Bone marrow (tissue), 2 donors: ENCODE measurements at regions not wholly inside any gene's neighbourhood (a gene's known extent, or its start where the extent isn't known, plus 50 kb on each side); places are given as distances from the start of the nearest gene placed in this dataset.
"Not testable (repeated sequence)": the region's sequence is repeated elsewhere in the genome, so short reads cannot be mapped to it uniquely, and the experiment has no call there.

Source experiments
- DNase-seq, 2 donors: peaks; one replicate each; lab custom pipeline; 2025; lab: John Stamatoyannopoulos, UW

DNA sequence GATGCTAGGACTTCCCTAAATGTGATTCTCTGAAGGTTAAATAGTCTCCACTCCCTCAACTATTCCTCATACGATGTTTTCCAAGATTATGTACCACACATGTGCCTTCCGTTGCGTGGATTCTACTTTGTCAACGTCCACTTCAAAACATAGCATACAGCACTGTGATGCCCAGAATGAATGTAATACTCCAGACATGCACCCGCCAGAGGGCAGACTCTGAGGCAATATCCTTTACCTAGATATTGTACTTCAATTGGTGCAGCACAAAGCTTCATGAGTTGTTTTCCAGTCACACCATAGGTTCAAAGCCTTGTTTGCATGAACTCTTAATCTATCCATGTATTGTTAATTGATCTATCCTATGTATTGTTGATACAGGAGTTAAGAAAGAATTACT is 201.0 kb upstream of the NABP1 start:
- DNase-seq = no peak

DNA sequence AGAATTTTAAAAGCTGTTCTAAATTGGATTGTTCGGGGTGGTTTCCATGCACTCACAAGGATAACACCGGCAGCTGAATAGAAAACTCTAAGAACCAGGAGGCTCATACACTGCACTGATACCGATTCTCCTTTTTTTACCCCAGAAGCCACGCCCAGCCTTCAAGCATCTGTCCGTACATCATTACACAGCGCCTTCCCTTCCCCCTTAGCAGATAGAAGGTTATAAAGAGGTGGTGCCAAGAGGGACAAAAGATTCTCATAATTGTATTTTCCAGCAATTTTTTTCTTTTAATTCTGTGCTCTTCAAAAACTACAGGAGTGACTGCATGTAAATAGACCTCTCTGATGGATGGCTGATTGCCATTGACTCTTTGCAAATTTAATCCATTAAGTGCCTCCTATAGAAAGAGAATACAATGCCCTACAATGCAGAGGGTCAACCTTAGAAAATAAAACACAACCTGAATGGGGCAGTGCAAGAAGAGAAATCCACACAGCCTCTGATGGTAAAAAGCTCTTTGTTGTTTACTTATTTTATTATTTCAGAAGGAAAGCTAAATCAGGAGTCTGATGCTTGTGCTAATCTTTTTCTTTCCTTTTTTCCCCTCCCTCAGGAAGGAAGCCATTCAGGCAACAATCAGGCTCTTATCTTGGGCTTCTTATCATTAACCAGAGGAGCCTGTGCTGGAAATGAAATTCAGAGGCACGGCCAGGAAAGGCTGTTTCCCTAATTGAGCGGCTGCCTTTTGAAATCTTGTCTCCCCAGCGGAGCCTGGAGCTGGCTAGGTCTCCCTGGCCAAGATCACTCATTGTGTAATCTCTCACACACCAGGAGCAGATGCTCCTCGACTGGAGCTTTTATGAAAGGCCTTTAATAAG is 198.9 kb upstream of the NABP1 start:
- DNase-seq = no peak

DNA sequence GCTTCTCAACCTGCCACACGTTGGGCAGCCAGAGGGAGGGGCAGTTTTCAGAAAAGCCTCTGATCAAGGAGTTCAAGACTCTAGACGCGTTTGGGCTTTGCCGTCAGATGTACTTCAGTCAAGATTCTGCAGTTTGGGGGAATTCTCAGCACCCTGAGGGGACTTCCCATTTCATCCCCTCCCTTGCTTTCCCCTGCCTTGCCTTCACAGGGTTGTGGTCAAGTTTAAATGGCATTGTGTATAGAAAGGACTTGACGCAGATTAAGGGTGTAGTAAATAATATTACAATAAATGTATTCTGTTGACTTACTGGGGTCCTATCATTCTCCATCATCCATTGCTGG is 198.3 kb upstream of the NABP1 start:
- no peak for DNase-seq

DNA sequence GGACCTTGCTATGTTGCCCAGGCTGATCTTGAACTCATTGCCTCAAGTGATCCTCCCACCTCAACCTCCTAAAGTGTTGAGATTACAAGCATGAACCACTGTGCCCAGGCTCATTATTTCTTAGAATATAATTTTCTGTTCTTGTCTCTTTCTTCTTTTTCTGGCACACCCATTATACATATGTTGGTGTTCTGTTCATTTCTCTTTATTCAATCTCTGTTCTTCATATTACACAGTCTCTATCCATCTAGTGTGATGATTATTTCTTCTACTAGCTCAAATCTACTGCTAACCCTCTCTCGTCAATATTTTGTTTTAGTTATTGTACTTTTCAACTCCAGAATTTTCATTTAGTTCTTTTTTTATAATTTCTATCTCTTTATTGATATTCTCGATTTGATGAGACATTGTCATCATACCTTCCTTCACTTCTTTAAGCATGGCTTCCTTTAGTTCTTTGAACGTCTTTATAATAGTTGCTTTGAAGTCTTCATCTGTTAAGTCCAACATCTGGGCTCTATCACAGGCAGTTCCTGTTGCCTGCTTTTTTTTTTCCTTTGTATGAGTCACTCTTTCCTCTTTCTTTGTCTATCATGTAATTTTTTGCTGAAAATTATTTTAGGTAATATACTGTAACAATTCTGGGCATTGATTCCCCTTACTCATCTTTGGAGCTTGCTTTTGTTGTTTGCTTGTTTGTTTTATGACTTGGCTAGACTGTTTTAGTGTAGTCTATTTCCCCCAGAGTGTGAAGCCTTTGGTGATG is 196.4 kb upstream of the NABP1 start:
- no peak for DNase-seq

DNA sequence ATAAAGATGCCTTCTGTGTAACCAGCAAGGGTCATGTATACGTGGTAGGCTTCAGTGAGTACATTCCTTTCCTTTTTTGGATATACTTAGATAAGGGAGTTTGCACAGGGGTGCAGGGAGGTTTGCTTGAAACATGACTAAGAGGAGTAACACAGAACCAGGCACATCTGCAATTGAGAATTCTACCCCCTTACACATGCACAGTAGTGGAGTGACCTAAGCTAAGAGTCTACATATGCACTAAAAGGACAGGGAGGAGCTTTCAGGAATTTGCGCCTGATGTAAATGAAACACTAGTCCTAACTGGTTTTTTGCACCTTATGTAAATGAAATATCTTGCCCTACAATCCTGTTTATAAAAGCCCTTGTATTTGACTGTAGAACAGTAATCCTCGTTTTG is 194.8 kb upstream of the NABP1 start:
- no peak for DNase-seq

DNA sequence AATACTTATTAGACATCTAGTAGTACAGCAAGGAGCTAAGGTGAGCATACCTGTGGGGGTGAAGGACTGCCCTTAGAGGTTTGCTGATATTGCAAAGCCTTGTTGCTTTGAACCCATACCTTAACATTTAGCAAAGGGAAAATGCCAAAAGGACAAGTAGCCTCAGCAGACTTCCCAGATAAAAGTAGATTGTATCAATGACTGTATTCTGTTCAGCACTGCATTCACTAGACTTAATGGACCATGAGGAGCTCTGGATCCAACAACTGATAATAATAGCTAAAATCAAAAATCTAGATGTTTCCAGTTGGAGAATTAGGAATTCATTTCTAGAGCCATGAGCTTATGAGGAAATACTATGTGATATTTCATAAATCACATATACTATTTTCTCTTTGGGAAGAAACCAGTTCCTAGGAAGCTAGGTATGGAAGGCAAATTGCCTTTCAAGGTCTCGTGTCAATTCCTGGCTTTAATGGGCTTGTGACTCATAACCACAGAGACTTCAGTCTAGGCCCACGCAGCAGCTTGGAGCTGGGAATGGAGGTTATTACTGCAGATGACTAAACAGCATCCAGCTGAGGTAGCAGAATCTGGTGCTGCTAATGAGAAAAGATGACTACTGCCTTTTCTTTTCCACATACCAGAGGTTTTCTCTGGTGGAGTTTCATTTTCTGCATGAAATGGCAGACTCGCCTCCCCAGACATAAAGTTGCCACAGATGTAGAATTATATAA is 191.2 kb upstream of the NABP1 start:
- no peak for DNase-seq

DNA sequence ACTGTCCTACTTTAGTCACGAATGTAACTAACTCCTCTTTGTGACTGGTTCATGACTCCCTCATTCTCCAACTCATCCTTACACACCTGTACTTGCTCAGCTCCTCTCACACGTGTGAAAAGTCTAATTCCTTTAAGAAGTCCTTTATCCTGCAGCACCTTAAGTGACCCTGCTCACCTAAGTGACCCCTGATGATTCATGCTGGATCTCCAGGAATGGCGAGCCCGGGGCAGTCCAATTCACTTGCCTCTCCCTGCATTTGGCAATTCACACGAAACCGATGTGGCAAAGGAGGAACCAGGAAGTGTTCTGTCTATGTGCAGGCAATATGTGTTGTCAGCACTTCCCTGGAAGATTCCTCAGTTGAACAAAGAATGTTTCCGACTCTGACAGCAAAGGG is 189.8 kb upstream of the NABP1 start:
- no peak for DNase-seq

DNA sequence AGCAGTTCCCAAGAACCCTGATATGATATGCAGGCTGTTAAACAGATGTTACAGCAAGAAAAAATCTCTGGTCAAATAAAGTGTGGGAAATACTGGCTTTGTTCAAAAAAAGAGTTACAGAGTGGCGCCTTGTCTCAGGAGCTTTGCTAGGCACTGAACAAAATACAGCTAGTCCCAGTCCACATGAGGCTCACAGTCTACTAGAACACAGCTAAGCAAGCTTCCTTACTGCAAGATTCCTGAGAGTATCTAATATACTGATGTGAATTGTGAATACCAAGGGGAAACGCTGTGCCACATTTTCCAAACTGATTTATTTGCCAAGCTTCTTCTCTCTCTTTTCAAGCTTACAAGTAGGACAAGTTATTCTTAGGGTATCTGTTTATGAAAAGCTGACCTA is 188.8 kb upstream of the NABP1 start:
- DNase-seq = no peak

DNA sequence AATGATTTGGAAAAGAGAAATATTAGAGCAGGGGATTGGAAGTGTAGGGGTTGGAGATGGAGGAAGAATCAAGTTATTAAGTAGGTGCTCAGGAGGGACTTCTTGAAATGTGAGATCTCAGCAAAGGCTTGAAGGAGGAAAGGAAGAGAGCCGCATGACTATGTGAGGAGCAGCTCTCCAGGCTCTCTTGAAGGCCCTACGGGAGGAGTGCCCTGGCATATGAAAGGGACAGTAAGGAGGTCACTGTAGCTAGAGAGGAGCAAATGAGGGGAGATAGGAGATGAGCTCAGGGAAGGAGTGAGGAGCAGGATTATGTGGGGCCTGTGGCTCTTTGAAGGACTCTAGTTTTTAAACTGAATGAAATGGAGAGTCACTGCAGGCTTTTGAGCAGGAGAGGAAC is 181.1 kb upstream of the NABP1 start:
- no peak for DNase-seq

DNA sequence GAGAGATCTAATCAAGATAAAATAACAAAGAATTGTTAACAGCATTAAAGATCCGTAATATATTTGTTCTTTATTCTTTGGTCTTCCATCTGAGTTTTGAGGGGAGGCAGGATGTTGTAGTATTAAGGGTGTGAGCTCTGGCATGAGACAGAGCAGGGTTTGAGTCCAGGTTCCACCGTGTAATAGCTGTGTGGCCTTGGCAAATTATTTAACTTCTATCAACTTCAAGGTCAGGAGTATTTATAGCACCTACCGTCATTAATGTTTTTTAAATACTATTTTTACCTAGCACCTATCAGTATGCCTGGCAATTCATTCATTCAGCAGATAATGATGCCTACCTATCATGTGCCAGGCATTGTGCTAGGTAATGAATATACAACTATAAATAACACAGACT is 180.1 kb upstream of the NABP1 start:
- no peak for DNase-seq

DNA sequence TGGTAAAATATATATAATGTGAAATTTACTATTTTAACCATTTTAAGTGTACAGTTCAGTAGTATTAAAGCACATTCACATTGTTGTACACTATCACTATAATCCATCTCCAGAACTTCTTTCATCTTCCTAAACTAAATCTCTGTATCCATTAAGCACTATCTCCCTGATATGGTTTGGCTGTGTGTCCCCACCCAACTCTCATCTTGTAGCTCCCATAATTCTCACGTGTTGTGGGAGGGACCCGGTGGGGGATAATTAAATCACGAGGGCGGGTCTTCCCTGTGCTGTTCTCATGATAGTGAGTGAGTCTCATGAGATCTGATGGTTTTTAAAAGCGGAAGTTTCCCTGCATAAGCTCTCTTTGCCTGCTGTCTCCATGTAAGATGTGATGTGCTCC is 178.9 kb upstream of the NABP1 start:
- DNase-seq = no peak

DNA sequence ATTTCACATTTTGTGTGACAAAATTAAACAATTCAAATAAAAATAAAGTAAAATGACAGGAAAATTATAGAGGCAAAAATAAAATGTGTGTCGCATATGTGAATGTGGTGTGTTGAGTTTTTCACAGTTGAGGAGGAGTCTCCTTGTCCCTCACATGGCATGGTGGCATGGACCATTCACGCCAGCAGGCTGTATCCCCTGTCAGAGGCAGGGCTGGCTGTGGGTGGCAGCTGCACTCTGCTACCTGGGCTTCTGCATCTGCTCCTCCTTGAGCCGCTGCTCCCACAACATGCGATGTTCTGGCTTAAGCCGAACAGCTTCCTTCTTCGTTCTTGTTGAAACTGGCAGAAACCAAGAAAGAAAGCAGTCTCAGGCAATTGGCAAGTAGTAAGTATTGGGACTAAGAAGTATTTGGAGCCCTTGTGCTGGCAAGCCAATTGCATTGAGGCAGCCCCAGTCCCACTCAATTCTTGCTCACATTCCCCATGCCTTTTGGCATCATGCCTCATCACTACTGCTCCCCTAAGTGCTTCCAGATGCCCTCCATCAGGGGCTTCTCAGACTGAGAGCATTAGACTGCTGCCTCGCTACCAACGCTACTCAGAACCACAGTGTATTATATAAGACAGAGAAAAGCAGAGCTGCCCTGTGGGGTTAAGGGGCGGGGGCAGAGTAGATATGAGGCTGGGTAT is 177.9 kb upstream of the NABP1 start:
- DNase-seq = no peak

DNA sequence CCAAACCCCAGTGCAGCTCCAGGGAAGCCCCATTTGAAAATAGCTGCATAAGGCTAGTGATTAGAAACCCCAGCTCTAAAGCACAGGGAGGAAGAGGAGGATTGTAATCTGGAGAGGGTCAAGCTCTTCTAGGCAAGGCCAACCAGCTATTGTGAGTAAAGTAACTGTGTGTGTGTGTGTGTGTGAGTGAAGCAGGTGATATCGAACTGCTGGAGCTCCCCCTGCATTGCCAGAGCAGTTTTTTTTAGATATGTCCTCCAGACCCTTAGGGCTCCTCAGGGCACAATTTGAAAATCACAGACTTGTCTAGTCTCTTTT is 177.4 kb upstream of the NABP1 start:
- DNase-seq = no peak

DNA sequence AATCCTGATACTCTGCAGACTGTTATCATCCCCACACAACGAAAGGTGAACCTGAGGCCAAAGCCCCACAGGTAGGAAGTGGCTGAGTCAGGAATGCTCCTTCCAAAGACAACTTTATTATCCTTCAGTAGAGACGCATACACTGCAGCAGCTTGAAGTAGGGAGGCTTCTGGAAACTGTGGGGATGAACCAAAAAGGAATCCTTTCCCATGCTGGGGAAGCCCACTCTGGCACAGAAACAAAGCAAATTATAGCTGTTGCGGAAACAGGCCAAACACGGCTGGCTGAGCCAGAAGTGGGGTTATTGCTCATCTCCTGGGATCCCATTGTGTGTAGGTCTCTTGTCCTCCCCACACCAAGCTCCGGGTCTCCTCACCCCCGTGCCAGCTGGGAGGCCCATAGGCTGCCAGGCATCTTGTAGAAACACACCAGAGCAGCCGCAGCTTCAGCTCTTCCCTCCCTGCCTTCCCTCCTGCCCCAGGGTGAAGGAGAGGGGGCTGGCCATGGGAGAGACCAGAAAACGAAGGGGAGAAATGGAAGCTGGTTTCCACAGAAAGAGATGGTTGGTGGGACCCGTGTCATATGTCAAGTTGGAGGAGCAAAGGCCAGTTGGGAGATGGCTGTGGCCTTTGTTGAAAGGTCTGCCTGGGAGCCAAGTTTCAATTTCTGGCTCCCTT is 176.9 kb upstream of the NABP1 start:
- no peak for DNase-seq

DNA sequence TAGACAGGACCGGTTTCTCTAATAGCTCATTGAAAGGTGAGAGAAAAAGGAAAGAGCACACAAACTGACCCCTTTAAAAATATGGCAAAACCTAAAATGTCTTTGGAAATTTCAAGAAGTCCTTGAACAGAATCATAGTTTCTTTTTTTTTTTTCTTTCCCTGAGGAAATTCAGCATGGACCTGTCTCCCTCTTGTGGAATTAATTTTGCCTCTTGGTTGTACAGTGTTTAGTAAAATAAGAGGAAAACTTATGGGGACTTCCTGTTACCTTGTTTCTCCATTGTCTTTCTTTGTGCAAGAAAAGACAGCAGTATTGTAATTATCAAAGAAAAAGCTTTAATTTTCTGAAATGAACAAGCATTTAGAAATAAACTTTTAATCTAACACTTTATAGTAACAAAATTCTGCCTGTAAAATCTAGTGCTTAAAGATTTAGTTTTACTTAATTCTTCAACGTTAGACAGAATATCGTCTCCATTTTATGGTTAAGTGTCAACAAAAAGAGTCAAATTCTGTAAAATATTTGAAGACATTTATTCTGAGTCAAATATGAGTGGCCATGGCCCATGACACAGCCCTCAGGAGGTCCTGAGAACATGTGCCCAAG is 176.3 kb upstream of the NABP1 start:
- no peak for DNase-seq

DNA sequence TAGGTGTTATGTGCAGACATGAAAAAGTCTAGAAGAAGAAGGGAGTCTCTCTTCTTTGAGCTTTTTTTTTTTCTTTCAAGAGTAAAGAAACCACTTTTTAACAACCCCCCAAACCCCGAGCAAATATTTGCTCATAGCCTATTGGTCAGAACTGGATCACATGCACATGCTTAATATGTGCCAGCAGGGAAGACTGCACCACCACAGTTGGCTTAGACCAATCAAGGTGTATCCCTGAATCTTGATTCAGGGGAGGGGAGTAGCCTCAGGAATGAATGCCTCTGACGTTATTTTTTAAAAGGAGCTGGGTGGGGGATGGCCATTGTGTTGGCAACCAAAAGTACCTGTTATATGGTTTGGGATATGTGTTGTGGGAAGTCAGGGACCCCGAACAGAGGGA is 171.4 kb upstream of the NABP1 start:
- no peak for DNase-seq

DNA sequence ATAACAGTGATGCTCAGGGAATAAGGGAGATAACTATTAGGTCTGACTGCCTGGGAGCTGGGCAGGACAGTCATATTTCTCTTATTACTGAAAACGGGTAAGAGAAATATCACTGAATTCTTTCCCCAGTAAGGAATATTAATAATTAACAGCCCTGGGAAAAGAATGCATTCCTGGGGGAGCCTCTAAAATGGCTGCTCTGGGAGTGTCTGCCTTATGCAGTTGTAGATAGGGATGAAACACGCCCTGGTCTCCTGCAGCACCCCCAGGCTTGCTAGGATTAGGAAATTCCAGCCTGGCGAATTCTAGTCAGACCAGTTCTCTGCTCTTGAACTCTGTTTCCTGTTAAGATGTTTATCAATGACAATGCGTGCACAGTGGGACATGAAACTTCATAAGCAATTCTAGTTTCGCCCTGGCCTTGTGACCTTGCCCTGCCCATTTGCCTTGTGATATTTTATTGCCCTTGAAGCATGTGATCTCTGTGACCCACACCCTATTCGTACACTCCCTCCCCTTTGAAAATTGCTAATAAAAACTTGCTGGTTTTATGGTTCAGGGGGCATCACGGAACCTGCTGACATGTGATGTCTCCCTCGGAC is 170.6 kb upstream of the NABP1 start:
- not testable (repeated sequence) for DNase-seq

DNA sequence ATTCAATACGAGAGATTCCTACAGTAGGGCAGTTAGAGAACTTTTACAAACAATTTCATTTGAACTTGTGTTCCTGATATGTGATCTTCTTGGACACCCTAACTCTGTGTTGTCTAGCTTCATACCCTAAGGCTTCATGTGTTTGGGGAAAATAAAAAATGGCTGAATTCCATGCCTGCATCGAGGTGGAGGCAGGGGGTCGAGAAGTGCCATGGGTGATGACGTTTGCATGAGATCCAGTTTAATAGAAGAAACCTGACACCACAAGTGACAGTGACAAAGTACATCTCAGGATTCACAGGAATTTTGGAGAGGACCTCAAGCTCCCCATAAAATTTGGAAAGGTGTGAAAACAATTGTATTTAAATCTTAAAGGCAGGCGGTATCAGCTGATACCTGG is 169.2 kb upstream of the NABP1 start:
- no peak for DNase-seq

DNA sequence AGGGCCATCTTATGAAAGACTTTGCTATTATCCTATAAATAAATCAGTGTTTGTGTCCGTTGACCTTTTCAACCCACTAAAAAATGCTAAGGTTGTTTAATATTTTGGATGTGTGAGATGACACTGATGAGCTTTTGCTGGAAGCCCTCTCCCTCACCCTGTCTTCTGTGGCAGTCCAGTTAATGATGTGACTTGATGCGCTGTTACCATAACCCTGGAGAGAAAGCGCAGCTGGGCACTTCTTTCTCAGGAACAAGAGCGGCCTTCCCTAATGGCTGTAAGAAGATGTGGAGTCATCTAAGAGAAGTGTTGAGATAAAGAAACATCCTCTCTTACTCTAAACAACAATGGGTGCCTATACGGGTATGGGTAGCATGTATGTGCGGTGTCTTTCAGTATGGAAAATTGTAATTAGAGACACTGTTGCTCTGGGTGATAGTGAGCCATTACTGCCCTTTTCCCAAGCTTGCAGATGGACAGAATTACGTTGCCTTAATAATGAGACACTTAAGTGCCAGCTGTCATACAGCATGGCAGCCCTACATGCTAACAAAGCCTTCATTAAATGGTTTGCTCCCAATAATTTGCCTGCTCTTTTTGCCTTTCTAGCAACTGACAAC is 165.6 kb upstream of the NABP1 start:
- DNase-seq = no peak

DNA sequence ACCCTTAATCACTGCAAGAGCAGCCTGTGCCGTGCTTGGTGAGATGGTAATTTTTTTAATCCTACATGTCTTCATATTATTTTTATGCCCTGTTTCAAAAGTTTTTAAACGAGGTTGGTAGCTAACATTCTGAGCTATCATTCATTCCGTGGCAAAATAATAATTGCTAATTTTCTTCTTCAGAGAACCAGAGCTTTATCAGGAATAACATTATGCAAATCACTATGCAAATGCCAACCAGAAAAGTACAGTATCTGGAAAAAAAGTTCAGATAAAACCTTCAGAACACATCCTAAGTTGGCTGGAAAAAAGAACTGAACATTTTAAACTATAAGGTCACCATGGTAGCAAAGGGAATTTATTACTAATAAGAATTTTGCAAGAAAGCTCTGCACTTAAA is 165.1 kb upstream of the NABP1 start:
- DNase-seq = no peak

DNA sequence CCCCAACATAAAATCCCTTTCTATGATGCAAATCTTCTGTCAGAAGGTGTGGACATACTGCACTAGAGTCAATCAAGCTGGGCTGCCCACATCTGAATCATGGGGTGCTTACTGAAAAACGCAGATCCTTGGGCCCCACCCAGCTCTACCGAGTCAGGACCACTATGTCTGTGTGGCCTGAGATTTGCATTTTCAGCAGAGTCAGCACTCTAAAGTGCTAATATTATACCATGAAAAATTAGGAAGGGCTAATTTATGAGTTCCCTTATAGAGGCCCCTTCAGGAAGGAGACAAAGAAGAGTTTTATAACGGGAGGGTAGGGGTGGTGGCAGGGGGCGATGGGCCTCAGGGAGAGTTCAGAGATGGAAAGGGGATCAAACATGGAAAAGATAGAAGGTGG is 163.3 kb upstream of the NABP1 start:
- no peak for DNase-seq
